Medulla oblongata (tissue), 1 donor: ENCODE measurements at regions not wholly inside any gene's neighbourhood (a gene's known extent, or its start where the extent isn't known, plus 50 kb on each side); places are given as distances from the start of the nearest gene placed in this dataset.

Experiments used
- DNase-seq: peaks from one replicate; pipeline ENCODE4 v3.0.0-alpha.2; 2015; ENCODE audit errors: extremely low spot score

GRCh38 chr11:19595840-19596751 is 116.5 kb upstream of the NAV2 start:
- peak; percentile 38 for DNase-seq

DNA sequence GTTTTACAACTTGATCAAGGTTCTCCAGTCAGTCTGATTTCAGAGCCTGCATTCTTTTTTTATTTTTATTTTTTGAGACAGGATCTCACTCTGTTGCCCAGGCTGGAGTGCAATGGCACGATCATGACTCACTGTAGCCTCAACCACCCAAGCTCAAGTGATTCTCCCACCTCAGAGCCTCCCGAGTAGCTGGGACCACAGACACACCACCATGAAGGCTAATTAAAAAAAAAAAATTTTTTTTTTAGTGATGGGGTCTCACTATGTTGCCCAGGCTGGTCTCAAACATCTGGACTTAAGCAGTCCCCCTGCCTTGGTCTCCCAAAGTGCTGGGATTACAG is 117.2 kb upstream of the NAV2 start:
- no peak for DNase-seq

- no peak for DNase-seq
Observed at GRCh38 chr11:19594326-19594725, 118.3 kb upstream of the NAV2 start.

GRCh38 chr11:19592842-19593241 is 119.8 kb upstream of the NAV2 start:
- DNase-seq, result no peak

DNA sequence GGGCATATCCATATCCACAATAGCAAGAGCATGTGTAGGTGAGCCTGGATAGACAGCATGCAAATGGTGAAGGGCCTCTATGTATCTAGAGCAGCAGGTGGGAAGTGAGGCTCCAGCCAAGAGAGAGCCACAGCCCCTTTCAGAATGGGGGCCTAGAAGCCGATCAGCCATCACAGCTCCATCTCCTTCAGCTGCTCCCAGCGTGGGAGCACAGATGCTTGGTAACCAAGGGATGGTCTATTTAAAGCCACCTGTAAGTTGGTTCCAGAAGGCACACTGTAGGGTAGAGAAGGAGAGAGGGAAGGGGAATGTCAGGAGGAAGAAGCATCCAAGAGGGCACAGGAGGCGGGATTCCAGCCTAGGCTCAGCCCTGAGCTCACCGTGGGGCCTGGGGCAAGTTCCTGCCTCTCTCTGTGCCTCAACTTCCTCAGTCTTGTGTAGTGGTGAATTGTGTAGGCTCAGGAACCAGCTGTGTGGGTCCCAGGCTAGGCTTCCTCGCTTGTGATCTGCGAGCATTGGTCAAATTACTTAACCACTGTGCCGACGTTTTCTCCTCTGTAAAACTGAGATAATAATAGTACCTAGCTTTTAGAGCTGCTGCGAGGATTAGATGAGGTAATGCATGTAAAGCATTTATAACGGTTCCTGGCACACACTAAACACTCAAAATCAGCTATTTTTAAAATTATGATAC is 122.9 kb upstream of the NAV2 start:
- DNase-seq, result no peak

- no peak for DNase-seq
Observed at GRCh38 chr11:19587979-19588378, 124.7 kb upstream of the NAV2 start.

DNA sequence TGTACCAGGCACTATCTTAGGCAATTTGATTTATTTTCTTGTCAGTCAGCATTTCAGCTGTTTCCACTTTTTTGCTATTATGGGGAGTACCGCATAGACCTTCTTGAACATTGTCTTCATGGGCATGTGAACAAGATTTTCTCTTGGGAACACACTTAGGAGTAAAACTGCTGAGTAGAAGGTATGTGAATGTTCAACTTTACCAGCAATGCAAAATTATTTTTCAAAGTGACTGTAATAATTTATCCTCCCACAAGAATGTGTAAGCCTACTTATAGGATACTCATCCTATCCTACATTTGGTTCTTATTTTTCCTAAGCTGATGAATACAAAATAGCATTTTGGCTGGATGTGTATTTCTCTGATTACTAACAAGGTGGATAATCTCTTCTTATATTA is 132.0 kb upstream of the NAV2 start:
- DNase-seq, result no peak

GRCh38 chr11:19579957-19580356 is 132.7 kb upstream of the NAV2 start:
- DNase-seq, result no peak

- DNase-seq, result no peak
Observed at GRCh38 chr11:19578871-19579270, 133.8 kb upstream of the NAV2 start.

GRCh38 chr11:19577976-19578619 is 134.5 kb upstream of the NAV2 start:
- DNase-seq, result peak; percentile 27

- no peak for DNase-seq
Observed at GRCh38 chr11:19577391-19577975, 135.2 kb upstream of the NAV2 start.

DNA sequence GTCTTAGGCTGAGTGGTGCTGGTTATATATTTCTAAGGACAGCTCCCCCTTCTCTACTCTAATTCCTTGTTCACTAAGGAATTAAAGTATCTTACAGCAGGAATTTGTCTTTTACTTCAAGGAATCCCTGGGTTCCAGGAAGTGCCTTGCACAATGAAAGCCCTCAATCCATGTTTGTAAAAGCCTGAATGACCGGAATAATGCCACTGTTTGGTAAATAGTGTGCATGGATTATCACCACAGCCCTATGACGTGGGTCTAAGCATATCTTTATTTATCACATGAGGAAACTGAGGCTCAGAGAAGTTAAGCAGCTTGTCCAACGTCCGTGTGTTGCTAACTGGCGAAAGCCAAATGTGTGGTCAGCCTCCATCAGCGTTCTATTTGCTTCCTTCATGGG is 135.7 kb upstream of the NAV2 start:
- no peak for DNase-seq

GRCh38 chr11:19576054-19576453 is 136.6 kb upstream of the NAV2 start:
- no peak for DNase-seq

- no peak for DNase-seq
Observed at GRCh38 chr11:19574916-19575315, 137.7 kb upstream of the NAV2 start.

DNA sequence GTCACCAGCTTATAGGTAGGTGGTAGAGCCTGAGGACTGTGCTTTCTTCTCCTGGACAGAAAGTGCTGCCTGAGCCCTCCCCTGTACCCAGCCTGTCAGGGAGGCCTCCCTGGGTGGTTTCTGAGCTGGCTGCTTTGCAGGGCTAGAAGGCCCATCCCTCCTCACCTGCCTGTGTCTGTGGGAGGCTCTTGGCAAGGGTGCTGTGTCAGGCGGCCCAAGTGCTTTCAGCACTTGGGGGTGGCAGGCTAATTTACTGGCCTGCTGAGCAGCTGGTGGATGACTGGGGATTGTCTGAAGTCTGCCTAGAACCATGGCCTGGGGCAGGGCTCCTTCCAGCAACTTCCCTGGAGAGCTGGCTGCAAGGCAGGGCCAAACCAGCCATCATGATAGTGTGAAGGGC is 139.0 kb upstream of the NAV2 start:
- no peak for DNase-seq

DNA sequence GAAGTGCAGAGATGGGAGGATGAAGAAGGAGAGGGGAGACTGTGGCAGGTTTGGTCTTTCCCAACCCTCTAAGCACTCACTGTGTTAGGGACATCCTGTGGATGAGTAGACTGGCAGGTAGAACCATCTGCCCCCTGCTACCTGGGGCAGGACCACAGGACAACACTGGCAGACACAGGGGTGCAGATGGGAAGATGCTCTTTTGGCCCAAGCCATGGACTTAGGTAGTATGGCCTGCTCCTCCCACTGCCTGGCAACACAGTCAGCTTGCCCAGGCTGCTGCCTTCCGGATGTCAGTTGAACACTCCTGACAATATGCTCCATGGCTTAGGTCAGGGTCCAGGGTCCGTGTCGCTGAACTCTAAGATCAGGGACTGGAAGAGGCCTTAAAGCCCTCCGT is 140.7 kb upstream of the NAV2 start:
- no peak for DNase-seq

DNA sequence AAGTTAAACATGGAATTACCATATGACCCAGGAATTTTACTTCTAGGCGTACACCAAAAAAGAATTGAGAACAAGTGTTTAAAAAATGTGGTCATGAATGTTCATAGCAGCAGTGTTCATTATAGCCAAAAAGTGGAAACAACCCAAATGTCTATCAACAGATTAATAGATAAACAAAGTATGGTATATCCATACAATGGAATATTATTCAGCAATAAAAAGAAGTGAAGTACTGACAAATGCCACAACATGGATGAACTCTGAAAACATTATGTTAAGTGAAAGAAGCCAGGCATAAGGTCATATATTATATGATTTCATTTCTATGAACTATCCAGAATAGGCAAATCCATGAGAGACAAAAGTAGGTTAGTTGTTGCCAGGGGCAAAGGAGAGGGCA is 141.7 kb upstream of the NAV2 start:
- no peak for DNase-seq

- DNase-seq, result no peak
Observed at GRCh38 chr11:19567996-19568395, 144.6 kb upstream of the NAV2 start.

GRCh38 chr11:19566583-19567379 is 145.9 kb upstream of the NAV2 start:
- no peak for DNase-seq

DNA sequence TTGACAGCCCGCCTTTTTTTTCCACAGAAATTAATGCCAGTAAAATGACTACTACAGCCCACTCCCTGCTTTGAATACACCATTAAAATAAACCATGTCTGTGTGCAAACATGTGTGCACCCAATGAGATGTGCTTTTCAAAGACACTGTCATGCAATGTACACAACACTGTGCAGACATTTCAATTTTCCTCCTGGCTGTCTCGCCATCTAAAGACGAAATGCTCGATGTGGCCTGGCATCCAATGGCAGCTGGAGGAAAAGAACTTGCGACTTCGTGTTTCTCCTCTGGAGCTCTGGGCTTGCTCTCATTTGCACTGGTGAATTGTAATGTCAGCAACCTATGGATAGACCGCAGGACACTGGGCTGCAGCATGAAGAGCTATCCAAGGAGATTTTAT is 147.0 kb upstream of the NAV2 start:
- DNase-seq, result no peak

DNA sequence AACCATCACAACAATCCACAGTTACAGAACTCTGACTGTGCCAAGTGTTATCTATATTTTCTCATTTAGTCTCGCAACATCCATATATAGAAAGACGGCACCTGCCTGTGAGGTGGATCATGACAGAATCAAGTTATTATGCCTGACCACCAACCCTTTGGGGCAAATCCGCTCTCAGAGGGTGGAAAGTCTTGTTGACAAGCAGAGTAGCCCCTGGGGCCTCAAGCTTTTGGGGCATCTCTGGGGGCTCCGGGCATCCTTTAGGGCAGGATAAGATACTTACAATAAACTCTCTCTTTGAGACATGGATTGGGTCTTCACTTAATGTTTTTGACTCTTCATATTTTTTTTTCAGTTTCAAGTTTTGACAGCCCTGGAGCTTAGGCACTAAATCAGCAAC is 150.5 kb upstream of the NAV2 start:
- DNase-seq, result no peak

- no peak for DNase-seq
Observed at GRCh38 chr11:19561011-19561410, 151.6 kb upstream of the NAV2 start.
